ENCODE measurements at regions not wholly inside any gene's neighbourhood (a gene's known extent, or its start where the extent isn't known, plus 50 kb on each side); places are given as distances from the start of the nearest gene placed in this dataset.

DNA sequence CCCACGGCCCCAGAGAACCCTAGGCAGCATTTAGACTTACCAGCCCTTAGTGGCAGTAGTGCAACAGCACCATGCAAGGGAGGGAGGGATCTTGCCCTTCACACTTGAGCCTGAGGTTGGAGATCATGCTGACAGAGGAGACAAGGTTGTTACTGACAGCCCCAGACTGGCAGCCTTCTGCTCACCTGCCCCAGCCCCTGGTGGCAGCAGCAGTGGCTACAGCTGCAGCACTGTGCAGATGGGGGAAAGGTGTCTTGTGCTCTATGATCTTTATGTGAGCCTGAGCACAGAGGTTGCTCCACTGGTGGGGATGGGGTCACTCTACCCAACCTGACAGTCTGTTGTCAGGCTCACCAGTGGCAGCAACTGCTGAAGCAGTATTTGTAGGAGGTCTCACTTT, 501.2 kb upstream of the LRRTM4 start:
- DNase-seq (ENCODE audit: low spot score) = no peak

DNA sequence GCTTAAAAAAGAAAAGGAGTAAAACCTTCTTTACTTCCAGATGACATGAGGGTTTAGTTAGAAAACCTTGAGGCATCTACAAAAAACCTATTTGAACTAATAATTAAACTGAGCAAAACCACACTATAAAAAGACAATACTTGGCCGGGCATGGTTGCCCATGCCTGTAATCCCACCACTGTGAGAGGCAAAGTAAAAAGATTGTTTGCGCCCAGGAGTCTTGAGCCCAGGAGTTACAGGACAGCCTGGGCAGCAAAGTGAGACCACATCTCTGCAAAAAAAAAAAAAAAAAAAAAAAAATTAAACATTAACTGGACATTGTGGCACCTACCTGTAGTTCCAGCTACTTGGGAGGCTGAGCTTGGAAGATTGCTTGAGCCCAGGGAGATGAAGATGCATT, 502.8 kb upstream of the LRRTM4 start:
- no peak for DNase-seq (ENCODE audit: low spot score)

DNA sequence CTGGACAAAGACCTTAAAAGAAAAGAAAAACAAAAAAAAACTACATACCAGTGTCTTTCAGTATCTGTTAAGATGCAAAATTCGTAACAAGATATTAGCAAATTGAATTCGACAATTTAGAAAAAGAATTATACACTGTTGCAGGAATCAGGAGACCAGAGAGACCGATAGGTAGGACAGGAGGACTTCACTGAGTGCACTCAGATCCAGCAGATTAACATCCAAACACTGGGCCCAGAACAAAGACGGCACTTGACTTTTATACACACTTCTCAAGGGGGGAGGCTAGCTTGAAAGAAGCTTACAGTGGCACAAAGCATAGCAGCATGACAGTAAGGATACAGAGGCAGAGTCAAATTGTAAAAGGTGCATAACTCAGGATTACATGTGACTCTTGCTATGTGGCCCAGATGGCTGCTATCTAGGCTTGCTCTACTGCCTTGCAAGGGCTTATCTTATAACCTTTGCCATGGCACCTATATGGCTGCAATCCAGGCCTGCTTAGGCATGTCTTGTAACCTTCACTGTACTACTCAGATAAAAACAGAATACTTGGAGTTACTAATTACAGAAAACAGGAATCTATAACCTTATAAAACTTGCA, 507.3 kb upstream of the LRRTM4 start:
- DNase-seq (ENCODE audit: low spot score) = no peak

GRCh38 chr2:78034706-78035105, 512.5 kb upstream of the LRRTM4 start:
- no peak for DNase-seq (ENCODE audit: low spot score)

GRCh38 chr2:78035804-78036203, 513.6 kb upstream of the LRRTM4 start:
- no peak for DNase-seq (ENCODE audit: low spot score)

GRCh38 chr2:78051480-78051879, 529.3 kb upstream of the LRRTM4 start:
- DNase-seq (ENCODE audit: low spot score) = no peak

DNA sequence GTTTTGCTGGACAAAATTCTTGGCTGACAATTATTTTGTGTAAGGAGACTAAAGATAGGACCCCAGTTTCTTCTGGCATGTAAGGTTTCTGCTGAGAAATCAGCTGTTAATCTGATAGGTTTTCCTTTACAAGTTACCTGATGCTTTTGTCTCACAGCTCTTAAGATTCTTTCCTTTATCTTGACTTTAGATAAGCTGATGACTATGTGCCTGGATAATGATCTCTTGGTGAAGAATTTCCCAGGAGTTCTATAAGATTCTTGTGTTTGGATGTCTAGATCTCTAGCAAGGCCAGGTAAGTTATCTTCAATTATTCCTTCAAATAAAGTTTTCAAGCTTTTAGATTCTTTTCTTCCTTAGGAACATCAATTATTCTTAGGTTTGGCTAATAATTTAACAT, 534.8 kb upstream of the LRRTM4 start:
- DNase-seq (ENCODE audit: low spot score) = no peak

GRCh38 chr2:78061301-78061700, 539.1 kb upstream of the LRRTM4 start:
- DNase-seq (ENCODE audit: low spot score) = no peak

DNA sequence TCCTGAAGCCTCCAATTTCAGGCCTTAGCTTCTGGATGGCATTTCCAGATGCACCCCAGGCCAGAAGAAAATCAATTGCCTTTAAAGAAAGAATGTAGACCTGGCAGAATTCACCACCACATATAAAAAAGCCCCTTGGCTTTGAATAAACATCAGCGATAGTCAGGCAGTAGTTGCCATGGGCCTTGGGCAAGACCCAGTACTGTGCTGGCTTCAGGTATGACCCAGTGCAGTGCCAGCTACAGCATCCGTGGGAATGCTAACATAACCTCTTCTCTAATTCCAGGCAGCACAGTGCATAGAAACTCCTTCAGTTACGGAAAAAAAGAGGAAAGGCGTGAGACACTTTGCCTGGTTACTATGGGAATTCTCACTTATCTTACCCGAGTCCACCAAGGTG, 539.6 kb upstream of the LRRTM4 start:
- no peak for DNase-seq (ENCODE audit: low spot score)

DNA sequence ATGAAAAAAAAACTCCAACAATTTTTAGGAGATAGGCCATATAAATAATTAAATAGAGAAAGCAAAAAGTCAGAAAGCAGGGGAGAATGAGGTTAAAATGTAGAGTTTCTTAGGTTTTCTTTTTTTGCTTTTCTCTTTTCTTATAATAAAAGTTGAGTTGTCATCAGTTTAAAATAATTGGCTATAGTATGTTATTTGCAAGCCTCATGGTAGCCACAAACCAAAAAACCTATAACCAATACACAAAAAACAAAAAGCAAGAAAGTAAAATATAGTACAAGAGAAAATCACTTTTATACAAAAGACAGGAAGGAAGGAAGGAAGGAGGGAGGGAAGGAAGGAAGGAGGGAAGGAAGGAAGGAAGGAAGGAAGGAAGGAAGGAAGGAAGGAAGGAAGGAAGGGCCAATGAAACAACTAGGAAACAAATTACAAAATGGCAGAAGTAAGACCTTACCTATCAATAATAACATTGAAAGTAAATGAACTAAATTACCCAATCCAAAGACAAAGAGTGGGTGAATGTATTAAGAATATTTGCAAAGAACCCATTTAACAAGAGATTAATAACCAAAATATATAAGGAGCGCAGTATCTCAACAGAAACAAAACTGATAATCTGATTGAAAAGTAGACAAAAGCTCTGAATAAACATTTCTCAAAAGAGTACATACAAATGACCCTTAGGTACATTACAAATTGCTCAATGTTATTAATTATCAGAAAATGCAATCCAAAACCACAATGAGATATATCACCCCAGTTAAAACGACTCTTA, 541.3 kb upstream of the LRRTM4 start:
- DNase-seq (ENCODE audit: low spot score) = no peak

GRCh38 chr2:78065366-78065765, 543.2 kb upstream of the LRRTM4 start:
- no peak for DNase-seq (ENCODE audit: low spot score)

- DNase-seq (ENCODE audit: low spot score) = no peak
Measured at GRCh38 chr2:78068808-78069207, 546.6 kb upstream of the LRRTM4 start.

DNA sequence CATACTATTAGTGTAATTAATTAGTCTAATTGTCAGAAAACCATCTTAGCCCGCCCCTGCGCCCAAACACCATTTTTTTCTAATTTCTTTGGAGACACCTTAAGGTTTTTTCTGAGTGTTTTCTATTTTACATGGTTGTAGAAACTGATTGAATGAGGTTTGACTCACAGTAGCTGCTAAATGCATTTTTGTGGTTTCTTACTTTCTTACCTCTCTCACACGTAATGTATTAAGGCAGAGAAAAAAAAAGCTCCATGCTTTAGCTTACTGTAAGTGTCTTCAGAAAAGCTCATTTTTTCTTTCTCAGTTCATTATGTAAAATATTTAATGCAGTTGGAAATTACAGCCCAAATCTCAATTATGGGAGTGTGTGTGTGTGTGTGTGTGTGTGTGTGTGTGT, 548.5 kb upstream of the LRRTM4 start:
- no peak for DNase-seq (ENCODE audit: low spot score)

GRCh38 chr2:78077633-78078032, 555.5 kb upstream of the LRRTM4 start:
- DNase-seq (ENCODE audit: low spot score) = peak; percentile 25

GRCh38 chr2:78082555-78082954, 560.4 kb upstream of the LRRTM4 start:
- no peak for DNase-seq (ENCODE audit: low spot score)

DNA sequence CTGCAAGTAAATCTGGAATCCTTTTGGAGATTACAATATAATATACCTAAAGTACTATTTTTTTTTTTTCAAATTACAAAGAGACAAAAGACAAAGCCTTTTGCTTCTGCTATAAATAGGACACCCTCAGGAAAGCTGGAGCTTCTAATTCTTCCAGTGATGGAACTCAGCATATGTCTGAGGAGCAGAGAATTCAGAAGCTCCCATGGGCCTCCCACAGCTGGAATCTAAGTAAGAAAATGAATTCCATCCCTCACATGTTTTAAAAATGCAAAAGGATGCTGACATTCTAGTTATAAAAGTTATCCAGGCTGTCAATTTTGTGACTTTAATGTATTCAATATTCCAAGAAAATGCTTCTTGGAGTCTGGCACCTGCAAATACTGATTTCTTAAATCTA, 571.3 kb upstream of the LRRTM4 start:
- DNase-seq (ENCODE audit: low spot score) = no peak

DNA sequence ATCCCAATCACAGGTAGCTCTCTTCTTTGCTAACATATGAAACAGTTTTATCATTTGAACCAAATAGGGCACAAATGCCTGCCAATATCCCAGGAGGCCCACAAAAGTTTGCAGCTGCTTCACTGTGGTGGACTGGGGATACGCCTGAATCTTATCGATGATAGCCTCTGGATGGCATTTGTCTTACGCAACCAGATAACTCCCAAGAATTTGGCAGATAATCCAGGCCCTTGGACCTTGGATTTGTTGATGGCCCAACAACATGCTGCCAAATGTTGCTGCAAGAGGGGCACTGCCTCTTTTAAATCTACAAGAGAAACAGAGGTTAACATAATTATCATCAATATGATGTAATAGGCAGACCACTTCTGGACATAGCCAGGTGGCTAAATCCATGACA, 587.1 kb upstream of the LRRTM4 start:
- DNase-seq (ENCODE audit: low spot score) = no peak

DNA sequence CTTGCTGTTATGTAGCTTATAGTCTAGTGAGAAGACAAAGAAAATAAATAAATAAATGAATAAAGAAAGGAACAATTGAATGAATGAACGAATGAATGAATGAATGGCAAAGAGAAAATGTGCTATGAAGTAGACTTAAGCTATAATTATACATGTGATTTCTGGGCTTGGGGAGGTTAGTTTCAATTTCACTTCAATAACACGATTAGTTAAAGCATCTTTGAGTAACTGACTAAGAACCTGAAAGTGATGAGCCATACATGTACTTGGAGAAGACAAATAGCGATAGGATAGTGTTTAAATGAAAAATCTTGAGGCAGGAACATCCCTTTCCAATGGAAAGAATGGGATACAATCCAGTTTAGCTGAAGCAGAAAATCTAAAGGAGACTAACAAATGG, 593.1 kb upstream of the LRRTM4 start:
- no peak for DNase-seq (ENCODE audit: low spot score)

DNA sequence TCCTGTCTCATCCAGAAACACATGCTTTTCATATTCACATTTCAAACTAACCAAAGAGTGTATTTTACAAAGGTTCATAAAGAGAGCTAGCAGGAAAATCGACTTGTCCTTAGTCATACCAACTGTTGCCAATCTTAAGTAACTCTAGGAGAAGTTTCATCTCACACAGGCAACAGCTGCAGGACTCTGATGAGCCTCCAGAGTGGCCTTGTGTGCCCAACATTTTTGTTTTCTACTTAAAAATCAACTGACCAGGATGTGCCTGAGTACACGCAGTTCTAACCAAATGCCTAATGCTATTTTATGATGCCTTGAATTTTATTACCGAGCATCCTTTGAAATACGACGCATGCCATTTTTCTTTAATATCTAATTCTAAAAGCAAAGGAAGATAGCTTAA, 595.9 kb upstream of the LRRTM4 start:
- no peak for DNase-seq (ENCODE audit: low spot score)

DNA sequence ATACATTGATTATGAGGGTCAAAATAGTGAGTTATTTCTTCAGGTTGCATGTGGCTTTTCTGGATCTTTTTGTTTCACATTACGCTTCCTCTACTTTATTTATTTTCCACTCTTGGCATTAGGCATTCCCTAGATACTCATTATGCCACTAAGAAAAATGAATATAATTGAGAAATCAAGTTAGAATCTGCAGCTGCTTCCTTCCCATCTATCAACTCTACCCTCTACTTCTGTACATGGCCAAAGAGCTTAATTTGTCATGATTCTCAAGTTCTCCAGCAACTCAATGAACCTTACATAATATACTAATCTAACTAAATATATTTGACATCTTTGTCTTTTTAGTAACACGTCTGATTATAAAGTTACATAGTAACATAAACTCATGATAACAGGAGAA, 598.1 kb upstream of the LRRTM4 start:
- no peak for DNase-seq (ENCODE audit: low spot score)

DNA sequence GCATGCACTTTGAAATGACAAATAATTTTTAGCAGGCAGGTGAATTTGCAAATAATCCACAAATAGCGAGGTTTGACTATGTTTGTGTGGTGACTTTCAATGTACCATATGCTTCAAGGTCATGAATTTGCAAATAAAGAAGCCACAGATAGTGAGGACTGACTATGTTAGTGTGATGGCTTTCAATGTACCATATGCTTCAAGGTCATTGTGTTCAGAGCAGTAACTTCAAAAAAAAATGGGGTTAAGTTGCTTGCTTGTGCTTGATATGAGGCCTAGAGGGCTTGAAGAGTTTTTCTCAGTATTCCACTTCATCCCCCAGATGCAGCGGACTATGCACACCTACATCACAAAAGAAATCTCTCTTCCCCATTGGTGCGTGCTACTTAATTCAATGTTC, 602.9 kb upstream of the LRRTM4 start:
- no peak for DNase-seq (ENCODE audit: low spot score)

DNA sequence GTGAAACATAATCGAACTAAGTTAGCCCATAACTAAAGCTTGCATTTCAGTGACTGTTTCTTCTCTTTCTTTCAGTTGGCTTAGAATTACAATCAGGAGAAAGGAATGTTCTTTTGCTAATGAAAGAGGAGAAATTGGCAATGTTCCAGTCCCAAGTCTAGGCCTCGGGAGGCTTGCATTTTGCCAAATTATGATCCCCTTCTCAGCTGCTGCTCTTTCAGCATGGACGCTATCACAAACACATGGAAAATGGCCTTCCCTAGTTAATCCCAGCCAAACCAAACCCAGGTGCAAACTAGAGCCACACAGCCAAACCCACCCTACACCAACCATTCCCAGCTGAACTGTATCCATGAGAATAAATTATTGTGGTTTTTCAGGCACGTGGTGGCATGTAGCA, 605.2 kb upstream of the LRRTM4 start:
- DNase-seq (ENCODE audit: low spot score) = no peak
